ENCODE measurements at regions not wholly inside any gene's neighbourhood (a gene's known extent, or its start where the extent isn't known, plus 50 kb on each side); places are given as distances from the start of the nearest gene placed in this dataset.

DNA sequence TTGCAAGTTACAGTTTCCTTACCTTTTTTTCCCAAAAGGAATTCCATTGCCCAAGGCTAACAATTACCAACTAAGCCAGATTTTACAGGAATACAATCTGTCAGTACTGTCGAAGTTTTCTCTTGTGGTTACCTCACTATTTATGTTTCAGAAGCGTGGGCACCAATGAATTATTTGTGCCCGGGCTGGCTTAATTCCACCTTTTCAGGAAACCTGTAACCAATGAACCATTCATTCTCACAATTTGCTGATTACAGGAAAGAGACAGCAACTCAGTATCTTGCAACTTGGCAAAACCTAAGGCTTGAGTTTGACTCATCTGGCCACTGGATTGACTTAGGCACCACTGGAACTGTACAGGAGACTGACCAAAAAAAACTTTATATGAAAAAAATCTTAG lies 485.6 kb downstream of the INHBA start:
- DNase-seq, result no peak
- TF ChIP-seq GATA1 (IDR thresholded peaks at IDR 0.05; ENCODE audit: low read depth, low read length) (no peak), POLR2A (IDR thresholded peaks at IDR 0.05; ENCODE audit: low read length) (no peak)

GRCh38 chr7:41207141-41207540 lies 495.7 kb downstream of the INHBA start:
- no peak for DNase-seq
- no peak for TF ChIP-seq POLR2A (IDR thresholded peaks at IDR 0.05; ENCODE audit: low read length)

DNA sequence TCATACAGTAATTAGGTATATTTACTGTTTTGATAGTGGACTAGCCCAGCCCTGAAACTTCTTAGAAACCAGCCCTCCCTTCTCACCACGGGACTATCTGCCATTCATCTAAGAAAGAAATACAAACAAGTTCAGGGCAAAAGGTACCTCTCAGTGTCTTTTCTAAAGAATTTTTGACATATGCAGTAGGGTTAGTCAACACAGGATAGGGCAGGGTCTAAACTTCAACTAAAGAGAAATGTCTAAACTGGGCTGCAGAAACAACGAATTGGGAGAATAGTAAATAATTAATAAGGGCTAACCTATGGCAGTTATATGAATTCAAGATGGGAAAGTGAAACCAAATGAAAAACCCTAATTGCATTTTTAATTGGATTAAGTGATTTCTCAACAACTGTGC lies 496.6 kb downstream of the INHBA start:
- no peak for DNase-seq
- TF ChIP-seq GATA1 (IDR thresholded peaks at IDR 0.05; ENCODE audit: low read depth, low read length) (no peak), POLR2A (IDR thresholded peaks at IDR 0.05; ENCODE audit: low read length) (no peak)

GRCh38 chr7:41205600-41205999 lies 497.3 kb downstream of the INHBA start:
- TF ChIP-seq GATA1 (IDR thresholded peaks at IDR 0.05; ENCODE audit: low read depth, low read length) (no peak), POLR2A (IDR thresholded peaks at IDR 0.05; ENCODE audit: low read length) (no peak)
- DNase-seq, result no peak

DNA sequence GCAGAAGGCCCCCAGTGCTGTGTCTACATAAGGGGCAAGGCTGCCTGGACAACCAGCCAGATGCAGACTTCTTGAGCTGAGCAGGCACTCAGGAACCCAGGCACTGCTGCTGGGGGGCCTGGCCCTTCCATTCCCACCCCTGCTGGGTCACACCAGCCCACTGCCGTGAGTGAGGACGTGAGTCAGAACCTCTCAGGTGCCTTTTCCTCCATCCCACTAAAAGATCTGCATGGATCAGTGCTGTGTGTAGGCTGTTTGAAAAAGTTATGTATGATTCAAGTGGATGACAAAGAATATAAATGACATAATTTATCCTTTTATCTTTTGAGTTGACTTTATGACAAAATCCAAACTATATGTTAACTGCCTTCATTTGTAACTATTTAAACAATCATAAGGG lies 499.3 kb downstream of the INHBA start:
- TF ChIP-seq POLR2A (IDR thresholded peaks at IDR 0.05; ENCODE audit: low read length) (no peak), GATA1 (IDR thresholded peaks at IDR 0.05; ENCODE audit: low read depth, low read length) (no peak)
- no peak for DNase-seq

GRCh38 chr7:41201021-41201420 lies 501.9 kb downstream of the INHBA start:
- no peak for TF ChIP-seq POLR2A (IDR thresholded peaks at IDR 0.05; ENCODE audit: low read length)
- TF ChIP-seq GATA1 (IDR thresholded peaks at IDR 0.05; ENCODE audit: low read depth, low read length), result no peak
- no peak for DNase-seq

DNA sequence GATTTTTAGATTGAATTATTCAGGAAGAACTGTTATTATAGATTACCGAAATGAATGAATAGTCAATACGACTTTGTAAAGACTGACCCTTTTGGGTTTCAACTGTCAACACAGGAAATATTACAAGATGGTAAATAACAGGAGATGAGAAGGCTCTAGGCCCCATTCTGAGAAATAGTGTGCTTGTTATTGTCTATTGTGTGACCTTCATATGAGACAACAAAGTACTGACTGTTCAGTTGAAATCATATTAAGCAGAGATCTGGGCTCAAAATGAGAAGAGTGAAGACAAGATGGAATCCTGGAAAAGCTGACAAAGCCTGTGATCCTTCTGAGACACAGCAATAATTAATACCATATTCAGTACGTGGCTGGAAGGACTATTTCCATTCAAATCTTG lies 503.8 kb downstream of the INHBA start:
- TF ChIP-seq POLR2A (IDR thresholded peaks at IDR 0.05; ENCODE audit: low read length), result no peak
- no peak for DNase-seq

DNA sequence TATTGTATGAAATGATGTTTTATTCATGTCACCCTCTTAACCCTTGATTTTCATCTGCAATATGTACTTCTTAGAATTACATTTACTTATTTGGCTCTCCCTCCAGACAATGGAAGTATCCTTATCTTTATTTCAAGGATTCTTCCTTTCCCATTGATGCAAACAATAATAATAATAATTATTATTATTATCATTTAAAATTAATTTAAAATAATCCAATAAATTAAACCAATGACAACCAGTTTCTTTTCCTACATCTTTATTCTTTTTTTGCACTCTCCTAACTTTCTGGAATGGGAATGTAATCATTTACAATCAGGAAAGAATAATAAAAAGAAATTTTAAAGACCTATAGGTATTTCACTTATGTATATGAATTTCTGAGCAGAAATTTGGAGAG lies 504.4 kb downstream of the INHBA start:
- TF ChIP-seq POLR2A (IDR thresholded peaks at IDR 0.05; ENCODE audit: low read length), result no peak
- TF ChIP-seq GATA1 (IDR thresholded peaks at IDR 0.05; ENCODE audit: low read depth, low read length), result no peak
- no peak for DNase-seq

DNA sequence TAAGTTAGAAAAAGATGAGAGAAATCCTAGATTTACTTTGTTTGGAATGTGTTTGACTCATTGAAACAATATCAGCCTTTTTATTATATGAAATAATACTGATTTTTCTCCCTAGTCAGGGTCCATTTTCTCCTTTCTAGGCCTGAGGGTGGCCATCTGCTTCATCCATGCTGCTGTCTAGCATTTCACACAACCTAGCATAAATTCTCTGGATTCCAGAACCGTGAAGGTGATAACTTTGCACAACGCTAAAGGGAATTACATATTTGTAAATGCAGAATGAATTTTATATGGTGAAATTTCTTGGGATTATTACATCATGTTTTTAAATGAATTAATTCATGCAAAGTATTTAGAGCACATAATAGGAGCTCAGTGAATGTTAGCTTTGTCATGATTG lies 505.1 kb downstream of the INHBA start:
- TF ChIP-seq POLR2A (IDR thresholded peaks at IDR 0.05; ENCODE audit: low read length) (no peak), GATA1 (IDR thresholded peaks at IDR 0.05; ENCODE audit: low read depth, low read length) (no peak)
- no peak for DNase-seq

- DNase-seq, result no peak
- TF ChIP-seq POLR2A (IDR thresholded peaks at IDR 0.05; ENCODE audit: low read length), result no peak
- no peak for TF ChIP-seq GATA1 (IDR thresholded peaks at IDR 0.05; ENCODE audit: low read depth, low read length)
These were observed 509.1 kb downstream of the INHBA start for GRCh38 chr7:41193738-41194282.

DNA sequence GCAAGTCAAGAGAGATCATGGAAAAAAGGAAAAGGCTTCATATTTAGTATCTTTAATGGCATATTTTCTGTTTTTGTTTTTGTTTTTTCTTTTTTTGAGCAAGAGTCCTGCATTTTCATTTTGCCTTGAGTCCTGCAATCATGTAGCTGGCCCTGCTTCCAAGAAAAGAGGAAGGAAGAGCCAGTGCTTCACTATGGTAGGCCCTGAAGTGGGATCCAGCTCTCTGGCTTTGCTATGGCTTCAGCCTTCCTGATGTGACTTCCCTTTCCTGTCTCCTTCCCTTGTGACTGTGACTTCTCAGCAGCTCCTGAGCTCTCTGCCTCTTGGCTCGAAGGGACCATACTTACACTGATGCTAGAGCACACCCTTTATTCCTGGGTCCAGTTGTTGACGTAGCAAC lies 512.3 kb downstream of the INHBA start:
- no peak for TF ChIP-seq GATA1 (IDR thresholded peaks at IDR 0.05; ENCODE audit: low read depth, low read length)
- TF ChIP-seq POLR2A (IDR thresholded peaks at IDR 0.05; ENCODE audit: low read length), result no peak
- no peak for DNase-seq

DNA sequence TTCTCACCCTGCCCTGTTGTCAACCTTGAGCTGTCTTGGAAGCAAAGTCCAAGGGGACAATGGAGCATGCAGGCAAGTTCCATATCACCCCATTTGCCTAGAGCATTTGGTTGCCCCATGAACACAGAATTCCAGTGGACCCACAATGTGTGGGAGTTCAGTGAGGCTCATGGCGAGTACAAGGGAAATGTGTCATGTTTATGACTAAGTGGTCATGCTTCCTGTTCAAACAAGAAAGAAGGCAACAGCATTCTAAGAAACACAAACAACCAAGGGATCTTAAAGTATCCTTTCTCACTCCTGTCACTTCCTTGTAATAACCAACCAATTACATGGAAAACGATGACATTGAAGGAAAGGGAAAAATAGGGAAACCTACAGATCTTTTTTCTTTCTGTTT lies 513.0 kb downstream of the INHBA start:
- TF ChIP-seq POLR2A (IDR thresholded peaks at IDR 0.05; ENCODE audit: low read length) (no peak), GATA1 (IDR thresholded peaks at IDR 0.05; ENCODE audit: low read depth, low read length) (no peak)
- DNase-seq, result no peak

DNA sequence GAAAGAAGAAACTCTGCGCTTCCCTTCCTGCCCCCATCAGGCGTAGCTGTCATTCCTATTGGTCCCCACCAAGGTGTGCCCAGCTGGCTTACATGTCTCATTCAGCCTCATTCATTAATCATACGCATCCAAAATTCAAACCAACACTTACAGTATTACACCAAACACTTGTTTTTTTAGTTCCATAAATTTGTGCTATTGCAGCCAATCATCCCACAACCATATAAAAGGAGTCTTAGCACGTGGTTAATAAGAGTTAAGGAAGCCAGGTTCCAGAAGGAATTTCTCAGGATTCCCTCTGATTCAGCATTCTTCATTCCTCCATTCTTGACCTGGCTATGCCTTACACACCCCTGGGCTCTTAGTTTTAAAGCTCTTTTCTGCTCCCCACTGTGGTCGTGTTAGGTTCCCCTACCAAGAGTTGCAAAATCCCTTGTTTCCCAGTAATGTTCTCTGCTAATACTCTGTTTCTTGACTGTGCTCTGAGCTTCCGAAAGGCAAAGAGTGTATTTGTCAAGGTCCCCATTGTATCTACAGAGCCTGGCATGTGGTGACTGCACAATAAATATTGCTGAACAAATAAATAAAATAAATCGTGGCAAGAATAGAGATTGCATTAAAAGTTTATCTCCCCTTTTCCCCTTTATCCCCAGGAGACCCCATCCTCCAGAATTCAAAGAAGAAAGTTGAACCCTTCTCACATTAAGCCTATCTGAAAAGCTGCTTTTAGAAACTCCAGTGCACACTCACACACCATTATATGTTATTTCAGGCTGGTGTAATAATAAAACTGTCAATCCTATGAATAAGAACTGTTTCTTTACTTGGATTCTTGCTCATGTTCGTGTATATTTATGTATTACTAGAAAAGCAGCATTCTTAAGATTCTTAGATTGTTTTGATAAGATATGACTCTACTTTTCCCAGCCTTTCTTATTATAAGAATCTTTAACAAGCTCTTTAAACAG lies 514.4 kb downstream of the INHBA start:
- TF ChIP-seq GATA1 (IDR thresholded peaks at IDR 0.05; ENCODE audit: low read depth, low read length) (no peak), POLR2A (IDR thresholded peaks at IDR 0.05; ENCODE audit: low read length) (no peak)
- no peak for DNase-seq

- TF ChIP-seq POLR2A (IDR thresholded peaks at IDR 0.05; ENCODE audit: low read length) (no peak), GATA1 (IDR thresholded peaks at IDR 0.05; ENCODE audit: low read depth, low read length) (no peak)
- no peak for DNase-seq
These were observed 515.6 kb downstream of the INHBA start for GRCh38 chr7:41187322-41187721.

GRCh38 chr7:41185851-41186250 lies 517.0 kb downstream of the INHBA start:
- no peak for DNase-seq
- TF ChIP-seq POLR2A (IDR thresholded peaks at IDR 0.05; ENCODE audit: low read length) (no peak), GATA1 (IDR thresholded peaks at IDR 0.05; ENCODE audit: low read depth, low read length) (no peak)

Measured in erythroblast (primary cell).